ENCODE measurements at regions not wholly inside any gene's neighbourhood (a gene's known extent, or its start where the extent isn't known, plus 50 kb on each side); places are given as distances from the start of the nearest gene placed in this dataset.
"Not testable (repeated sequence)": the region's sequence is repeated elsewhere in the genome, so short reads cannot be mapped to it uniquely, and the experiment has no call there.

DNA sequence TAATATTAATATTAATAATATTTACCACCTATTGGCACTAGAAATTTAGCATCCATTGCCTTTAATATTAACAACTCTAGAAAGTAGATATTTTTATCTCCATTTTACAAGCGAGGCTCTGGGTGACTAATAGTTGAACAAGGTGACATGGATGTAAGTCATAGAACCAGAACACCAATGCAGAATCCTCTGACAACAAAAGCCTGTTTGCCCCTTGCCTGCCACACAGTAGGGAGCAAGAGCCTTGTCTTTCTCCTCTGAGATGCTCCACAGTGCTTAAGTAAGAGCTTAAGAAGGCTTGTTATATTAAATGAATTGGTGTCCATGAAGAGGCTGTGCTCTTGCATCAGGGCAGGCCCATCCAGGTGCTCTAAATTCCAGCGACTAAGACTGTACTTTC, 51.2 kb upstream of the LBX1 start:
- DNase-seq (ENCODE audit: low read depth), result no peak

- not testable (repeated sequence) for DNase-seq (ENCODE audit: low read depth)
Measured at GRCh38 chr10:101280921-101281320, 51.7 kb upstream of the LBX1 start.

DNA sequence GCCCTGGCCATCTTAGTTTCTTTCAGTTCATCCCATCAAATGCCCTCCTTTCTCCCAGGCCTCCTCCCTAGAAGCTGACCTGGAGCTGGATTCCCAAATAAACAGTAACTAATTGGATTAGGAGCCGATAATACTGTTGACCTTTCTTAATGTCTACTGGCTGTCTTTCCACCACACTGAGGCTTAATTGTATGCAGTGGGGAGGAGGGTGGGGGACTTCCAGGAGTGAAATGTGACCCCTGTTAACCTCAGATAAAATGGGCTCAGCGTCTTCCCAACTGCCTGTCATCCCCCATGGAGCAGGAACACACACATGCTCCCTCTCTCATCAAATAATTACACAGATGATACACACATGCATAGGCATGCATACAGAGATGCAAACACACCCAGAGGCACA, 53.7 kb upstream of the LBX1 start:
- DNase-seq (ENCODE audit: low read depth), result no peak

GRCh38 chr10:101283762-101284100, 54.5 kb upstream of the LBX1 start:
- no peak for DNase-seq (ENCODE audit: low read depth)

DNA sequence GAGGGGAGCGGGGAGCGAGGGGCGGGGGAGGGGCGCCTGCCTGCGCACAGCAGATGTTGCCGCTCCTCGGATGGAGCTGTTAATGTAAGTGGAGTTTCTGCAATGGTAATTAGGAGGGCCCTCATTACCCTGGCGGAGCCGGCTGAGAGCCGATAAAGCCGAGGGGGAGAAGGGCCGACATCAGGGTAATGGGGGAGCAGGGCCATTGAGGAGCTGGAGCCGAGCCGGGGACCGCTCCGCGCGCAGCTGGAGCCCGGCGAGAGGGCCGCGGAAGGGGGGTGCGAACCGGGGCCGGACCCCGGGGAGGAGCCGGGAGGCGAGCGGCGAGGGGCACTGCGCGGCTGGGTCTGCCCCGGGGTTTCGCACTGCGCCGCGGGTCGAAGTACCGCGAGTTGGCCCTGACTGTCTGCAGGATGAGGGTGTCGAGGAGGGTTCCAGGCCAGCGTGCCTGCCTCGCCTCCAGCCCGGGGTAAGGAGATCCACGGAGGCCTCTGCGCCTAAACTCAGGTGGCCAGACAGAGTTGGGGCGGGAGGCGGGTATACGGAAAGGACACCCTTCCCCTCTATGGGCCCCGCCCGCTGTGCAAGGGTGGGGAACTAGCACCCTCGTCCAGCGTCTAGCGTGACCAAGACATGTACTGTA, 55.0 kb upstream of the LBX1 start:
- DNase-seq (ENCODE audit: low read depth), result no peak

DNA sequence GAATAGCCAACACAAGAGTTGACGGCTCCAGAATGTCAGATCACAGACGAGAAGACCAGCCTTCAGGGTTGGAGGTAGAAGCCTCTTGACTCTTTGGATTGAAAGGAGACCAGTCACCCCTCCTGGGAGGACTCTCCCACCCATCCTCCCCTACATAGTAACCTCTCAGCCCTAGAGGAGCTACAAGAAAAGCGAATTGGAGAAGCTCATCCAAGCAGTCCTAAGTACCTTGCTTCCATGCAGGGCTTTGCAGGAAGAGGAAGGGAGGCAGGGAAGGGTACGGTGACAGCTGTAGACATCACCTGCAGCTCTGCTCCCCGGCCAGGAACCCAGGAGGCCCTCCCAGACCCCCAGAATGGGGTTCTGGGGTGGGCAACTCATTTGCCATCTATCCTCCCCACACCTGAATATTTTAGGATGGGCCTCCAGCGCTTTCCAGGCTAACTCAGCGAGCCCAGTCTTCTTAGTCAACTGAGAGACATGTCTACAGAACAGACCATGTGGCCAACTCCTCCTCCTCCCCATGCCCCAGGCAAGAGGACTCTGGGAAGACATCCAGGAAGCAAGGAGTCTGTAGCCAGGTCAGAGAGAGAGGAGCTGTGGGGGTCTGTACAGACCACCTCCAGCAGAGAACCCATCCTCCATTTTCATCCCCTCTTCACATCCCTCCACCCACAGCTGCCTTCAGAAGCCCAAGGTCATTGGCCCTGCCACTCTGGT, 55.6 kb upstream of the LBX1 start:
- no peak for DNase-seq (ENCODE audit: low read depth)

DNA sequence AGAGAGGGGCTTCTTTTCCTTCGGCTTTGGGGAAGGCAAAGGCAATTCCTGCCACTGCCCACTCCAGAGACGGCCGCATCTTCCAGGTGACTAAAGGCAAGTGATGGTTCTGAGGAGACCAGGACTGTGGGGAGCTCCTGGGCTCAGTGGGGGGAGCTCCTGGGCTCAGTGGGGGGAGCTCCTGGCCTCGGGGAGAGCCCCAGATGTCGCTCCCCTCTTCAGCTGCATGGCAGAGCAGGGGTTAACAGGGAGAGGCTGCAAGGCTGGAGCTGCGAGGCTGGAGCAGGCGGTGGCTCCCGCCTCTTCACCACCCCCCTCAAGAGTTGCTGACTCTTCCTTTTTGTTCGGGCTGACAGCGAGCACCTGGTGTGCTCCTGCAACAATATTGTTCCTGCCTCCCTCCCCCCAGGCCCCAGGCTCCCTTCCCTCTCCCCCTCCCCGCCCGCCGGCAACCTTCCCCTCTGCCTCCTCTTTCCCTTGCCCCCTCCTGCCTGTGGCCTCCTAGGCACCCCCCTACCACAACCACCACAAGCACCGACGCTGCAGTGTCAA, 56.3 kb upstream of the LBX1 start:
- no peak for DNase-seq (ENCODE audit: low read depth)

GRCh38 chr10:101286248-101287046, 57.2 kb upstream of the LBX1 start:
- DNase-seq (ENCODE audit: low read depth), result no peak

DNA sequence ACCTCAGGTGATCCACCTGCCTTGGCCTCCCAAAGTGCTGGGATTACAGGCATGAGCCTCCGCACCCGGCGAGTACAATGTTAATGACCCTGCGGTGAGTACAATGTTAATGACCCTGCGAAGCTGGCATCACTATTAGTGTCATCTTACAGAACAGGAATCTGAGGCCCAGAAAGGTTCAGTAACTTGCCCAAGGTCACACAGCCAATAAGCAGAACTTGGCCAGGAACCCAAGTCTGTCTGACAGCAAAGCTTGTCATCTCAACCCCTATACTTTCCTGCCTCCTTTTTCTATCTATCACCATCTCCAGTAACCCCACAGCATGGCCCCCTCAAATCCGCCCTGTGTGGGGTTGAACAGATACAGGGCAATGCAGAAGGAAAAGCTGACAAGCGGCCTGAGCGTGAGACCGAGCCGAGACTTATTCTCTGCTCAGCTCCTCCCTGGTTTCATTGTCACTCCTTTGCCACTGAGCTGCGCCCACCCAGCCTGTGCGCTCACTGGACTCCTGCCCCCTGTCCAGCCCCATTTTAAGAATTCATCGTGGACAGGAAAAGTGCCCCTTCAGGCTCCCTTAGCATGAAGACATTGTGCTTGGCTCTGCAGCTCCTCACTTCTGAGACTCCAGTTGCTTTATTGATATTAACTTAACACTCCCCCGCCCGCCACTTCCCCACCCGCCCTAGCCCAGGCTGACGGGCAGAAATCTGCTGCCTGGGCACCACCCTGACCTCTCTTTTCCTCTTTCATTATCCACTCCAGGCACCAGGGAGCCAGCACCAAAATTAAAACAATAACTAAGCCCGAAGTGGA, 58.1 kb upstream of the LBX1 start:
- DNase-seq (ENCODE audit: low read depth), result no peak

- no peak for DNase-seq (ENCODE audit: low read depth)
Measured at GRCh38 chr10:101287997-101288635, 58.9 kb upstream of the LBX1 start.

- DNase-seq (ENCODE audit: low read depth), result no peak
Measured at GRCh38 chr10:101289541-101289940, 60.3 kb upstream of the LBX1 start.

- DNase-seq (ENCODE audit: low read depth), result no peak
Measured at GRCh38 chr10:101290431-101290830, 61.2 kb upstream of the LBX1 start.

GRCh38 chr10:101290881-101291280, 61.6 kb upstream of the LBX1 start:
- DNase-seq (ENCODE audit: low read depth), result no peak

GRCh38 chr10:101291331-101292193, 62.3 kb upstream of the LBX1 start:
- peak; percentile 28 for DNase-seq (ENCODE audit: low read depth)

DNA sequence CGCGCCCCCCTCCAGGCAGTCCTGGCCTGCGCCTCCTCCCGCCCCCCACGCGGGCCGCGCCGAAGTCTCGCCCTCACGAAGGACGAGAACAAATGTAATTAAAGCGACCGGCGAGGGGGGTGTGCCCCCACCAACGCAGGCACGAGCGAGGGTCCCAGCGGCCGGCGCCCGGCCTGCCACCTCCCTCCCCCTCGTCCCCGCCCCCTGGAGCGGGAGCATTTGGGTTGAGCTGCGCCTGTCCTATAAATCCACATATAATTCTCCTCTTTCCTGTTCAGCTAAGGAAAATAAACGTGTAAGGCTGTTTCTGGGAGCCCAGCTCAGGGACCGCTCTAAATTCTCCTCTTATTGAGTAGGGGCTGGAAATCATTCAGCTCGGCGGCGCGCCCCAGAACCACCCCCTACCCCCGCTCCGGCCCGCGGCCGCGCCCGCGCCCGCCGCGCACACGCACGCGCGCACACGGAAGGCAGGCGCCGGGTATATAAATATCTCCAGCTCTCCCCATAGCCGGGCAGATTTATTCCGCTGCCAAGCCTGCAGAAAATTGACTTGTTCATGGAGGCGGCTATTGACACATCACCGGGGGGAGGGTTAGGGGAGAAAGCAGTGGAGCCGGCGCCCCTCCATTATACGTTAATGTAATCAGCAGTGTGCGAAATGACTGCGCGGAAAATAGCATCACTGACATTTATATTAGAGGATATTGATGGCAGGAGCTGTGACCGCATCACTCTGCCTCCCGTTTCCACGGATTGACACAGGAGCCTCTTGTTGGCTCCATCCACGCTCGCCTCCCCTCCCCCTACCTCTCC, 61.6 kb upstream of the BTRC start:
- DNase-seq (ENCODE audit: low read depth), result no peak

DNA sequence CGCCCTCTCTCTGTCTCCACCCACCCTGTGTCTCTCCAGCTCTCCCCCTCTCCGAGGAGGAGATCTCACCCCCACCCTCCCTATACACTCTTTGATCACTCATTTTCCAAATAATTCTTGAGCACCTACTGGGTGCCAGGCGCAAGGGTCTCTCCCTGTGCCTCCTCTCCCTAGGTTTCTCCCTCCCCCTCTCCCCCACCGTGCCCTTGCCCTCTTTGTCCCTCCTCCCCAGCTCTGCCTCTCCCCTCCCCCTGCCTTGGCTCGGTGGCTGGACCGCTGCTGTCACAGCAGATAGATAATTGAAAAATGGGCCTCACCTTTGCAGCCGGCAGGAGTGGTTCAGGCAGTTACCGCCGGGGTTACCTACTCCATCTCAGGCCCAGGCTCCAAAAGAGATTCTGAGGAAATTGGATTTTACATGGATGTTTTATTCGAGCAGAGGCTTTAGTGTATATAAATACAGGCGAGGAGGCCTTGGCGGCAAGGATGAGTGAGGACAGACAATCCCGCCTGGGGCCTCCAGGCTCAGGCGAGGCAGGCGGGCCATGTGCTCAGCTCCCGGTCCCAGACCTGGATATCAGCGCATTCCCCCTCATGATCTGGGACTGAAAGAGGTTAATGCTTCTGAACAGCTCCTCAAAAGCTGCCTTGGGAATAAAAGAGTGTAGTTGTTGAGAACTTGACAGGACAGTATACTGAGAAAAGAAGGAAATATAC, 60.8 kb upstream of the BTRC start:
- DNase-seq (ENCODE audit: low read depth), result no peak

DNA sequence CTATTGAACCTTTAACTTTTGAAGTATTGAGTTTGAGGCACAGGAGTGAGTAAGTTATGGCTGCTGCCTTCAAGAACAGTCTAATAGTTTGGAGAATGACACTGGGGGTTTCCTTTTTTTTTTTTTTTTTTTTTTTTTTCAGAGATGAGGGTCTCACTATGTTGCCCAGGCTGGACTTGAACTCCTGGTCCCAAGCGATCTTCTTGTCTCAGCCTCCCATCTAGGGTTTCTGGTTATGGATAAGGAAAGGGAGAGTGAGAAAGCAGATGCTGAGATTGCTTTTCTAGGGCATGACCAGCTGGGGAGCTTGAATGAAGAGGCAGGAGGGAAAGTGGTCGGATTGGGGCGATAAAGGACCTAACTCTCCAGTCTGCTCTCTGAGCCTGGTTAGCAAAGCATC, 59.9 kb upstream of the BTRC start:
- no peak for DNase-seq (ENCODE audit: low read depth)

DNA sequence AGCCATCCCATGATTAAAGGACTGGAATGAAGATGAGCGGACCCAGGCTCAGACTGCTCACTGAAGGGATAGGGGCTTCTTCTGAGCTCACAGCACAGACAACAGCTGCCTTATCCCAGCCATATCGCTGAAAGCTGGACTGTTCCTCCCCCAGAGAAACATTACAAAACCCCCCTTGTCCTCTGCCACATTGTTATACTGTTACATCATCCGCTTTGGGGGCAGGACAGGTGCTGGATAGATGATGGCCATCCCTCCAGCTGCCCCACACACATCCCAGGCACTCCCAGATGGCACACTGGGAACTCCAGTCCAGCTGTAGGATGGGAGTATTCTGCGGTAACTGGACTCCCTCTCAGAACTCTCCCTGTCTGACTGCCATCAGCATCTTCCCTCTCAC, 58.7 kb upstream of the BTRC start:
- DNase-seq (ENCODE audit: low read depth), result no peak

- peak; percentile 58 for DNase-seq (ENCODE audit: low read depth)
Measured at GRCh38 chr10:101297901-101298486, 56.0 kb upstream of the BTRC start.

All from stimulated activated CD8-positive, alpha-beta memory T cell treated with anti-CD3 and anti-CD28 coated beads, Interleukin-15, amount 100 ng/mL, for 24 hours (primary cell).